Suppressor macrophage treated with lipopolysaccharide for 1 hour (primary cell): ENCODE measurements at regions not wholly inside any gene's neighbourhood (a gene's known extent, or its start where the extent isn't known, plus 50 kb on each side); places are given as distances from the start of the nearest gene placed in this dataset.

Experiments used
- DNase-seq, 3 donors: peaks; one replicate each; pipeline ENCODE4 v3.0.0-alpha.2; 2020 to 2022

GRCh38 chr2:196279541-196279940 lies 108.2 kb upstream of the STK17B start:
- no peak for DNase-seq

- no peak for DNase-seq
These were observed 112.9 kb upstream of the STK17B start for GRCh38 chr2:196284144-196284844.

- DNase-seq: no peak
These were observed 113.6 kb upstream of the STK17B start for GRCh38 chr2:196284866-196285557.

GRCh38 chr2:196286821-196287220 lies 115.4 kb upstream of the STK17B start:
- DNase-seq: no peak

- no peak for DNase-seq
These were observed 116.1 kb upstream of the STK17B start for GRCh38 chr2:196287523-196287922.

GRCh38 chr2:196288006-196288538 lies 116.7 kb upstream of the STK17B start:
- DNase-seq: no peak

GRCh38 chr2:196289000-196289399 lies 117.6 kb upstream of the STK17B start:
- no peak for DNase-seq

- DNase-seq: no peak
These were observed 118.8 kb upstream of the STK17B start for GRCh38 chr2:196290136-196290535.

- DNase-seq: no peak
These were observed 119.2 kb upstream of the STK17B start for GRCh38 chr2:196290569-196290968.

GRCh38 chr2:196291426-196291825 lies 120.0 kb upstream of the STK17B start:
- peak in 1 of 3 donors; percentile 32 for DNase-seq

GRCh38 chr2:196291873-196292800 lies 120.8 kb upstream of the STK17B start:
- DNase-seq: peak; percentile 20 to 64 (median 34)

- DNase-seq: peak; percentile 61 to 84 (median 78)
These were observed 122.6 kb upstream of the STK17B start for GRCh38 chr2:196293751-196294515.

GRCh38 chr2:196294516-196294909 lies 123.1 kb upstream of the STK17B start:
- peak in 1 of 3 donors; percentile 30 for DNase-seq

GRCh38 chr2:196295005-196295404 lies 123.6 kb upstream of the STK17B start:
- peak; percentile 26 to 44 (median 44) for DNase-seq

- peak; percentile 40 to 75 (median 73) for DNase-seq
These were observed 126.8 kb upstream of the STK17B start for GRCh38 chr2:196298106-196298723.

- DNase-seq: no peak
These were observed 136.5 kb upstream of the STK17B start for GRCh38 chr2:196307775-196308305.

- DNase-seq: no peak
These were observed 138.3 kb upstream of the STK17B start for GRCh38 chr2:196309691-196310090.

GRCh38 chr2:196314157-196314556 lies 142.8 kb upstream of the STK17B start:
- DNase-seq: no peak

GRCh38 chr2:196314780-196315179 lies 143.4 kb upstream of the STK17B start:
- DNase-seq: no peak

- no peak for DNase-seq
These were observed 144.1 kb upstream of the STK17B start for GRCh38 chr2:196315388-196316049.

- no peak for DNase-seq
These were observed 144.7 kb upstream of the STK17B start for GRCh38 chr2:196316050-196316430.
